SK-N-SH treated with all-trans-retinoic acid at 6 μM for 48 hours (cell line): ENCODE measurements at regions not wholly inside any gene's neighbourhood (a gene's known extent, or its start where the extent isn't known, plus 50 kb on each side); places are given as distances from the start of the nearest gene placed in this dataset.

Source experiments
- ATAC-seq: fragments of 200-7000 bp; cut with Tn5 transposase; 3 replicates; pipeline ENCODE4 v1.9.1; 2020; ENCODE audit warnings: mild to moderate bottlenecking, moderate library complexity
- ARNTL ChIP-seq: fragments of 450-650 bp; formaldehyde crosslinking; IDR thresholded peaks from 2 replicates; pipeline ENCODE4 v1.5.0; 2020; ENCODE audit warnings: low read depth, mild to moderate bottlenecking, moderate library complexity, borderline replicate concordance
- BACH2 ChIP-seq: fragments of 250-450 bp; sonication (Bioruptor Pico); IDR thresholded peaks from 2 replicates; pipeline ENCODE4 v1.9.0; 2021; ENCODE audit warnings: mild to moderate bottlenecking, borderline replicate concordance
- CREB5 ChIP-seq: fragments of 250-450 bp; sonication (Bioruptor Pico); IDR thresholded peaks from 2 replicates; pipeline ENCODE4 v1.5.1; 2020; ENCODE audit warnings: low read depth, mild to moderate bottlenecking, moderate library complexity
- CSDC2 ChIP-seq: fragments of 250-450 bp; sonication (Bioruptor Pico); IDR thresholded peaks from 2 replicates; pipeline ENCODE4 v1.5.0; 2020; ENCODE audit warnings: mild to moderate bottlenecking, moderate library complexity
- CSRNP3 ChIP-seq: fragments of 250-450 bp; sonication (Bioruptor Pico); IDR thresholded peaks from 2 replicates; pipeline ENCODE4 v1.5.1; 2021; ENCODE audit warnings: mild to moderate bottlenecking, moderate library complexity
- ESRRG ChIP-seq: fragments of 250-450 bp; sonication (Bioruptor Pico); IDR thresholded peaks from 2 replicates; pipeline ENCODE4 v1.6.1; 2021; ENCODE audit warnings: mild to moderate bottlenecking
- GLIS3 ChIP-seq: fragments of 250-450 bp; sonication (Bioruptor Pico); IDR thresholded peaks from 2 replicates; pipeline ENCODE4 v1.5.0; 2020; ENCODE audit warnings: mild to moderate bottlenecking, moderate library complexity
- ISL1 ChIP-seq: fragments of 250-450 bp; sonication (Bioruptor Pico); IDR thresholded peaks from 2 replicates; pipeline ENCODE4 v2.1.2; 2022; ENCODE audit warnings: mild to moderate bottlenecking, moderate library complexity
- OSR1 ChIP-seq: fragments of 250-450 bp; sonication (Bioruptor Pico); IDR thresholded peaks from 2 replicates; pipeline ENCODE4 v1.8.0; 2022; ENCODE audit warnings: moderate library complexity, mild to moderate bottlenecking, inconsistent platforms
- PATZ1 ChIP-seq: fragments of 250-450 bp; sonication (Bioruptor Pico); IDR thresholded peaks from 2 replicates; pipeline ENCODE4 v1.8.0; 2020; ENCODE audit warnings: mild to moderate bottlenecking, moderate library complexity, borderline replicate concordance
- POU6F1 ChIP-seq: fragments of 250-450 bp; sonication (Bioruptor Pico); IDR thresholded peaks from 2 replicates; pipeline ENCODE4 v1.8.0; 2021; ENCODE audit warnings: low read depth, mild to moderate bottlenecking, moderate library complexity, borderline replicate concordance
- PPARA ChIP-seq: fragments of 250-450 bp; sonication (Bioruptor Pico); IDR thresholded peaks from 2 replicates; pipeline ENCODE4 v1.5.0; 2020; ENCODE audit warnings: mild to moderate bottlenecking, borderline replicate concordance
- TCF4 ChIP-seq: fragments of 250-450 bp; sonication (Bioruptor Pico); IDR thresholded peaks from 2 replicates; pipeline ENCODE4 v1.8.0; 2021; ENCODE audit warnings: mild to moderate bottlenecking, moderate library complexity, borderline replicate concordance
- TOX ChIP-seq: fragments of 250-450 bp; sonication (Bioruptor Pico); IDR thresholded peaks from 2 replicates; pipeline ENCODE4 v1.8.0; 2021; ENCODE audit warnings: mild to moderate bottlenecking, moderate library complexity, borderline replicate concordance
- TSHZ2 ChIP-seq: fragments of 250-450 bp; sonication (Bioruptor Pico); IDR thresholded peaks from 2 replicates; pipeline ENCODE4 v1.5.0; 2020; ENCODE audit warnings: mild to moderate bottlenecking, moderate library complexity
- ZC3H10 ChIP-seq: fragments of 250-450 bp; sonication (Bioruptor Pico); IDR thresholded peaks from 2 replicates; pipeline ENCODE4 v1.5.1; 2021; ENCODE audit warnings: mild to moderate bottlenecking, moderate library complexity
- ZFP3 ChIP-seq: fragments of 250-450 bp; sonication (Bioruptor Pico); IDR thresholded peaks from 2 replicates; pipeline ENCODE4 v1.5.0; 2020; ENCODE audit warnings: mild to moderate bottlenecking, moderate library complexity
- ZNF565 ChIP-seq: fragments of 450-650 bp; formaldehyde crosslinking; conservative IDR thresholded peaks from 2 replicates; pipeline ENCODE4 v1.5.0; 2020; ENCODE audit warnings: low read depth, mild to moderate bottlenecking, moderate library complexity
- ZNF8 ChIP-seq: fragments of 450-650 bp; formaldehyde crosslinking; IDR thresholded peaks from 2 replicates; pipeline ENCODE4 v1.5.0; 2020; ENCODE audit warnings: mild to moderate bottlenecking, moderate library complexity

- ATAC-seq = no peak
- TF ChIP-seq CREB5 (no peak), ISL1 (CRISPR knock-in tag) (no peak), POU6F1 (CRISPR knock-in tag) (no peak), CSRNP3 (no peak), ZFP3 (CRISPR knock-in tag) (no peak), TSHZ2 (CRISPR knock-in tag) (no peak), ESRRG (CRISPR knock-in tag) (no peak), GLIS3 (no peak), ZNF565 (CRISPR knock-in tag) (no peak), PPARA (CRISPR knock-in tag) (no peak)
These were observed 190.7 kb downstream of the CENPF start for GRCh38 chr1:214793708-214794107.

- TF ChIP-seq ESRRG (CRISPR knock-in tag) (no peak), ZFP3 (CRISPR knock-in tag) (no peak), ISL1 (CRISPR knock-in tag) (no peak), OSR1 (CRISPR knock-in tag) (no peak), TOX (CRISPR knock-in tag) (no peak), GLIS3 (no peak), ARNTL (no peak), POU6F1 (CRISPR knock-in tag) (no peak), BACH2 (CRISPR knock-in tag) (no peak), ZC3H10 (CRISPR knock-in tag) (no peak)
These were observed 198.2 kb downstream of the CENPF start for GRCh38 chr1:214801191-214801590.

GRCh38 chr1:214808845-214809460, 206.0 kb downstream of the CENPF start:
- TF ChIP-seq PATZ1 (no peak), CSRNP3 (no peak), TSHZ2 (CRISPR knock-in tag) (no peak), TOX (CRISPR knock-in tag) (no peak), TCF4 (CRISPR knock-in tag) (no peak), CSDC2 (CRISPR knock-in tag) (no peak), ZNF8 (CRISPR knock-in tag) (no peak), ZFP3 (CRISPR knock-in tag) (no peak), ZC3H10 (CRISPR knock-in tag) (no peak)
- peak; percentile 95 for ATAC-seq

More at GRCh38 chr1:214801191-214801590, 198.2 kb downstream of the CENPF start:
- no peak for ATAC-seq
